GM12891 (cell line): ENCODE measurements at regions not wholly inside any gene's neighbourhood (a gene's known extent, or its start where the extent isn't known, plus 50 kb on each side); places are given as distances from the start of the nearest gene placed in this dataset.

Experiments
- PAX5 ChIP-seq: IDR thresholded peaks from 2 replicates; pipeline ENCODE4 v1.6.1; 2011; ENCODE audit warnings: low read length, moderate library complexity, mild to moderate bottlenecking; ENCODE audit not compliant: insufficient read depth, severe bottlenecking
- POLR2A ChIP-seq: IDR thresholded peaks from 2 replicates; pipeline ENCODE4 v1.6.1; 2011; ENCODE audit warnings: low read depth, low read length, control low read depth
- POLR2AphosphoS5 ChIP-seq: IDR thresholded peaks from 2 replicates; pipeline ENCODE4 v1.6.1; 2011; ENCODE audit warnings: low read depth, low read length, control low read depth
- POU2F2 ChIP-seq: IDR thresholded peaks from 2 replicates; pipeline ENCODE4 v1.6.1; 2011; ENCODE audit warnings: low read depth, mild to moderate bottlenecking, control low read depth, low read length, moderate library complexity
- TAF1 ChIP-seq: IDR thresholded peaks from 2 replicates; pipeline ENCODE4 v1.6.1; 2011; ENCODE audit warnings: low read depth, low read length, control low read depth

- TF ChIP-seq POLR2A = no peak
- no peak for TF ChIP-seq POLR2AphosphoS5
- no peak for TF ChIP-seq POU2F2
- no peak for TF ChIP-seq TAF1
- TF ChIP-seq PAX5 = no peak
Measured at GRCh38 chr18:66136039-66136438, 385.2 kb downstream of the CDH7 start.
